Endodermal cell (in vitro differentiated cells): ENCODE measurements at regions not wholly inside any gene's neighbourhood (a gene's known extent, or its start where the extent isn't known, plus 50 kb on each side); places are given as distances from the start of the nearest gene placed in this dataset.

Experiments
- DNase-seq: peaks from one replicate; pipeline ENCODE4 v3.0.0-alpha.2; 2017
- H3K27ac ChIP-seq: 2 replicates; pipeline ENCODE4 v1.5.1; 2013; ENCODE audit warnings: mild to moderate bottlenecking, low read depth, low read length, moderate library complexity
- H3K27me3 ChIP-seq: 2 replicates; pipeline ENCODE4 v1.6.1; 2013; ENCODE audit warnings: mild to moderate bottlenecking, low read length, moderate library complexity; ENCODE audit not compliant: insufficient read depth, control insufficient read depth, poor library complexity, severe bottlenecking
- H3K36me3 ChIP-seq: 2 replicates; pipeline ENCODE4 v1.7.0; 2013; ENCODE audit warnings: mild to moderate bottlenecking, low read length, moderate library complexity; ENCODE audit not compliant: control insufficient read depth, insufficient read depth
- H3K4me1 ChIP-seq: one replicate; pipeline ENCODE4 v1.7.0; 2013; ENCODE audit warnings: low read length; ENCODE audit not compliant: control insufficient read depth, insufficient read depth
- H3K4me3 ChIP-seq: 2 replicates; pipeline ENCODE4 v1.5.1; 2013; ENCODE audit warnings: mild to moderate bottlenecking, low read length, moderate library complexity
- H3K9ac ChIP-seq: 2 replicates; pipeline ENCODE4 v1.6.1; 2013; ENCODE audit warnings: mild to moderate bottlenecking, low read length, moderate library complexity; ENCODE audit not compliant: poor library complexity, severe bottlenecking; ENCODE audit errors: extremely low read depth
- H3K9me3 ChIP-seq: 2 replicates; pipeline ENCODE4 v1.6.1; 2013; ENCODE audit warnings: mild to moderate bottlenecking, low read length, moderate library complexity; ENCODE audit not compliant: control insufficient read depth
- H3K27ac Mint-ChIP-seq: 2 replicates; pipeline ENCODE4 v1.8.0; 2020; ENCODE audit warnings: mixed read lengths
- H3K27me3 Mint-ChIP-seq: 2 replicates; pipeline ENCODE4 v1.8.0; 2021; ENCODE audit warnings: mild to moderate bottlenecking, mixed read lengths; ENCODE audit not compliant: insufficient read depth
- H3K36me3 Mint-ChIP-seq: 2 replicates; pipeline ENCODE4 v1.8.0; 2020; ENCODE audit warnings: low read depth, mixed read lengths
- H3K4me1 Mint-ChIP-seq: 2 replicates; pipeline ENCODE4 v1.8.0; 2020; ENCODE audit warnings: mixed read lengths
- H3K4me3 Mint-ChIP-seq: 2 replicates; pipeline ENCODE4 v1.8.0; 2020; ENCODE audit warnings: mild to moderate bottlenecking, moderate library complexity, mixed read lengths
- H3K9me3 Mint-ChIP-seq: 2 replicates; pipeline ENCODE4 v1.8.0; 2020; ENCODE audit warnings: mild to moderate bottlenecking, mixed read lengths
- WGBS, 2 experiments: methylation state at CpG; one replicate each; pipeline versions ENCODE4 v1.1.5 to v1.1.7; 2013; ENCODE audit warnings: missing lambda C conversion rate in 2 of 2, mixed read lengths in 1 of 2; ENCODE audit not compliant: insufficient coverage in 1 of 2, insufficient read length in 1 of 2; 5-methylcytosine and 5-hydroxymethylcytosine counted together
- TF ChIP-seq, protein P1 (sequence below): fragments of 200-600 bp; sonication (generic); conservative IDR thresholded peaks from 2 replicates; pipeline ENCODE4 v1.5.0; 2021; ENCODE audit warnings: antibody characterized with exemption, mild to moderate bottlenecking

GRCh38 chr3:73739791-73740453, 115.2 kb upstream of the PDZRN3 start:
- no peaks in the 10 kb centered on the region for H3K27me3 Mint-ChIP-seq
- TF ChIP-seq, protein P1, sequence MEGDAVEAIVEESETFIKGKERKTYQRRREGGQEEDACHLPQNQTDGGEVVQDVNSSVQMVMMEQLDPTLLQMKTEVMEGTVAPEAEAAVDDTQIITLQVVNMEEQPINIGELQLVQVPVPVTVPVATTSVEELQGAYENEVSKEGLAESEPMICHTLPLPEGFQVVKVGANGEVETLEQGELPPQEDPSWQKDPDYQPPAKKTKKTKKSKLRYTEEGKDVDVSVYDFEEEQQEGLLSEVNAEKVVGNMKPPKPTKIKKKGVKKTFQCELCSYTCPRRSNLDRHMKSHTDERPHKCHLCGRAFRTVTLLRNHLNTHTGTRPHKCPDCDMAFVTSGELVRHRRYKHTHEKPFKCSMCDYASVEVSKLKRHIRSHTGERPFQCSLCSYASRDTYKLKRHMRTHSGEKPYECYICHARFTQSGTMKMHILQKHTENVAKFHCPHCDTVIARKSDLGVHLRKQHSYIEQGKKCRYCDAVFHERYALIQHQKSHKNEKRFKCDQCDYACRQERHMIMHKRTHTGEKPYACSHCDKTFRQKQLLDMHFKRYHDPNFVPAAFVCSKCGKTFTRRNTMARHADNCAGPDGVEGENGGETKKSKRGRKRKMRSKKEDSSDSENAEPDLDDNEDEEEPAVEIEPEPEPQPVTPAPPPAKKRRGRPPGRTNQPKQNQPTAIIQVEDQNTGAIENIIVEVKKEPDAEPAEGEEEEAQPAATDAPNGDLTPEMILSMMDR, result no peak
- H3K27me3 ChIP-seq, result no peaks in the 10 kb centered on the region
- H3K4me1 ChIP-seq, result no peaks in the 10 kb centered on the region
- no peaks in the 10 kb centered on the region for H3K36me3 Mint-ChIP-seq
- no peaks in the 10 kb centered on the region for H3K9me3 Mint-ChIP-seq
- H3K36me3 ChIP-seq, result no peaks in the 10 kb centered on the region
- H3K27ac Mint-ChIP-seq, result no peak overlapping the region
- no peak overlapping the region for H3K4me3 ChIP-seq
- no peak overlapping the region for H3K9ac ChIP-seq
- no peak overlapping the region for H3K27ac ChIP-seq
- 77 to 86% methylated on average over 2 to 5 of the region's 5 CpGs for WGBS, 2 experiments
- H3K9me3 ChIP-seq, result no peaks in the 10 kb centered on the region
- H3K4me1 Mint-ChIP-seq, result peaks cover 3% of the 10 kb centered on the region
- no peak for DNase-seq
- H3K4me3 Mint-ChIP-seq, result no peak overlapping the region

- no peaks in the 10 kb centered on the region for H3K36me3 ChIP-seq
- Mint-ChIP-seq H3K9me3 (no peaks in the 10 kb centered on the region), H3K36me3 (no peaks in the 10 kb centered on the region), H3K27me3 (no peaks in the 10 kb centered on the region), H3K27ac (no peak overlapping the region), H3K4me3 (no peak overlapping the region), H3K4me1 (peaks cover 3% of the 10 kb centered on the region)
- H3K4me1 ChIP-seq, result no peaks in the 10 kb centered on the region
- H3K9me3 ChIP-seq, result no peaks in the 10 kb centered on the region
- H3K9ac ChIP-seq, result no peak overlapping the region
- 87 to 100% methylated on average over 1 of the region's 1 CpG for WGBS, 2 experiments
- H3K27me3 ChIP-seq, result no peaks in the 10 kb centered on the region
- no peak for DNase-seq
- TF ChIP-seq, protein P1, result no peak
- no peak overlapping the region for H3K4me3 ChIP-seq
- no peak overlapping the region for H3K27ac ChIP-seq
Measured at GRCh38 chr3:73738711-73739110, 114.0 kb upstream of the PDZRN3 start.

- Histone ChIP-seq H3K27me3 (no peaks in the 10 kb centered on the region), H3K4me1 (peaks cover under 1% of the 10 kb centered on the region), H3K9me3 (no peaks in the 10 kb centered on the region), H3K27ac (no peak overlapping the region), H3K9ac (no peak overlapping the region), H3K36me3 (no peaks in the 10 kb centered on the region), H3K4me3 (no peak overlapping the region)
- no peaks in the 10 kb centered on the region for H3K27me3 Mint-ChIP-seq
- TF ChIP-seq, protein P1, result no peak
- no peak overlapping the region for H3K27ac Mint-ChIP-seq
- DNase-seq, result no peak
- peaks cover 15% of the 10 kb centered on the region for H3K4me1 Mint-ChIP-seq
- WGBS, 2 experiments, result 88% methylated on average over 3 of the region's 3 CpGs; no CpG with 5 or more reads in 1 of the 2 experiments
- no peaks in the 10 kb centered on the region for H3K36me3 Mint-ChIP-seq
- no peaks in the 10 kb centered on the region for H3K9me3 Mint-ChIP-seq
- no peak overlapping the region for H3K4me3 Mint-ChIP-seq
Measured at GRCh38 chr3:73734211-73735089, 109.7 kb upstream of the PDZRN3 start.
